IPS-20b (cell line): ENCODE measurements at regions not wholly inside any gene's neighbourhood (a gene's known extent, or its start where the extent isn't known, plus 50 kb on each side); places are given as distances from the start of the nearest gene placed in this dataset.
"Not testable (repeated sequence)": the region's sequence is repeated elsewhere in the genome, so short reads cannot be mapped to it uniquely, and the experiment has no call there.

Source experiments
- H3K27ac ChIP-seq: one replicate; pipeline ENCODE4 v1.5.1; 2013; ENCODE audit warnings: low read length
- H3K27me3 ChIP-seq: 2 replicates; pipeline ENCODE4 v1.6.1; 2013; ENCODE audit warnings: mild to moderate bottlenecking, low read length, inconsistent platforms; ENCODE audit not compliant: insufficient read depth
- H3K36me3 ChIP-seq: 2 replicates; pipeline ENCODE4 v1.6.1; 2013; ENCODE audit warnings: low read depth, mild to moderate bottlenecking, inconsistent platforms, low read length, moderate library complexity; ENCODE audit not compliant: insufficient read depth
- H3K4me1 ChIP-seq: 2 replicates; pipeline ENCODE4 v1.6.1; 2013; ENCODE audit warnings: mild to moderate bottlenecking, control low read depth, inconsistent platforms, low read length, moderate library complexity; ENCODE audit not compliant: insufficient read depth
- H3K4me3 ChIP-seq: 2 replicates; pipeline ENCODE4 v1.5.1; 2013; ENCODE audit warnings: mild to moderate bottlenecking, low read length, inconsistent platforms
- H3K9ac ChIP-seq: 2 replicates; pipeline ENCODE4 v1.6.1; 2013; ENCODE audit warnings: low read depth, mild to moderate bottlenecking, inconsistent platforms, low read length, moderate library complexity
- H3K9me3 ChIP-seq: 2 replicates; pipeline ENCODE4 v1.6.1; 2013; ENCODE audit warnings: mild to moderate bottlenecking, low read depth, low read length, inconsistent platforms; ENCODE audit not compliant: insufficient read depth

DNA sequence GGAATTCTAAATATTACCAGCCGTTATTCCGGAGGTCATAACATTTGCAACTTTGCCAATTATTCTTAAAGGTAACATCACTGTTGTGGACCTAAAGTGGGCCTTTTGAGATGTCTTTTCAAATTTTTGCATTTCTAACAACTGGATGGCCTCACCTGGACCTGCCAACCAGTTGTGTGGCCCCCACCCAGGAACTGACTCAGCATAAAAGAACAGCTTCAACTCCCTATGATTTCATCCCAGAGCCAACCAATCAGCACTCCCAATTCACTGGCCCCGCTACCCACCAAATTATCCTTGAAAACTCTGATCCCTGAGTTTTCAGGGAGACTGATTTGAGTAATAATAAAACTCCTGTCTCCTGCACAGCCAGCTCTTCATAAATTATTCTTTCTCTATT is 489.7 kb upstream of the LMCD1 start:
- Histone ChIP-seq H3K27ac (no peak overlapping the region), H3K4me3 (no peak overlapping the region), H3K27me3 (no peaks in the 10 kb centered on the region), H3K9me3 (no peaks in the 10 kb centered on the region; the same call in 1 of the 2 replicates), H3K9ac (no peak overlapping the region), H3K4me1 (no peaks in the 10 kb centered on the region), H3K36me3 (no peaks in the 10 kb centered on the region)

DNA sequence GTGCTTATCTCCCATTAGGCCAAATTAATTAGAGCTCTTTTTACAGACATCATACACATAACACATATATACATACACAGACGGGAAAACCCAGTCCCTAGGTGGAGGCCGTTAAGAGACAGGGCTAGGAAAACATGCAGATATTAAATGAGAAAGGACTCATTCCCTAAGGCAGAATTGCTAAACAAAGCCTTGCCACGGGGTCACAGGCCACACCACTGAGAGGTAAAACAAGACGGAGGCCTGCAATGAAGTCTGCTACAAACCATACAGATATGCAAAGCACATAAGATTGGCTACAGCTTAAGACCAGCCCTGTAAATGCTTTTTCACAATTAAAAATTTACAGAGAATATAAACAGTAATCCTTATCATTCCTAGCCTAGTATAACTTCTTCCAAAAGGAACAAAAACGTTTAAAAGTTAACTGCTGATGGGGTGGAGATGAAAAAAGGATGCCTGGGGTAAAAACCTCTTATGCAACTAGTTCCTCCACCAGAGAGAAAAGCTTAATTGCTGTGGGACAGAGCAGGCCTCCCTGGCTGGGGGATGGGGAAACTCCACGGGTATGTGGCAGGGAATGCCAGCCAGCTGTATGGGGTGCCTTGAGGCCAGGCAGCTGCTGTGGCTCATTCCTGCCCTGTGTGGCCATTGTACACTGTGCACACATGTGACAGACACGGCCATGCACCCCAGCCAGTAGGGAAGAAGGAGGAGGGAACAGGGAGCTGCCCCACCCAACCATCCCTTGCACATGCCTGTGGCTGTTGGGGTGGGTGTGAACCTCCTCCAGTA is 481.4 kb upstream of the LMCD1 start:
- no peak overlapping the region for H3K27ac ChIP-seq
- H3K36me3 ChIP-seq, result no peaks in the 10 kb centered on the region
- H3K4me1 ChIP-seq, result no peaks in the 10 kb centered on the region
- H3K4me3 ChIP-seq, result no peak overlapping the region
- no peaks in the 10 kb centered on the region for H3K27me3 ChIP-seq
- no peak overlapping the region for H3K9ac ChIP-seq
- peaks cover 9% of the 10 kb centered on the region for H3K9me3 ChIP-seq

DNA sequence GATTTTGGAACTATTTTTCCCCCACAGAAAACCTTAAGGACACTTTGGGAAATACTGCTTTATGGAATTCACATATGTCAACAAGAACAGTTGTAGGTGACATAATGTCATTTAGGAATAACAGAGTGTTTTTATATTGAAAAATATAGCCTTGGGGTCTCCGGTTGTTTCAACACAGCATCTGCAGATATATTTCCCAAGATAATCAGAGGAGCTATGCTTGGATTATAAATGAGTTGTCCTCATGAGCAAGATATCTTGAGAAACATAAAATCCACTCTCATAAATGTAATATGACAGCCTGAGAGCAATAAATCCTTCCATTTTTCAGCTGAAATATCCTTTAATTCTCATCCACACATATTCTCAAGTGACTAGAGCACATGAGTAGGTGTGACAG is 473.7 kb upstream of the LMCD1 start:
- H3K27ac ChIP-seq, result no peak overlapping the region
- no peaks in the 10 kb centered on the region for H3K4me1 ChIP-seq
- H3K4me3 ChIP-seq, result no peak overlapping the region
- H3K9me3 ChIP-seq, result peaks cover 11% of the 10 kb centered on the region
- no peak overlapping the region for H3K9ac ChIP-seq
- no peaks in the 10 kb centered on the region for H3K36me3 ChIP-seq
- H3K27me3 ChIP-seq, result no peaks in the 10 kb centered on the region

DNA sequence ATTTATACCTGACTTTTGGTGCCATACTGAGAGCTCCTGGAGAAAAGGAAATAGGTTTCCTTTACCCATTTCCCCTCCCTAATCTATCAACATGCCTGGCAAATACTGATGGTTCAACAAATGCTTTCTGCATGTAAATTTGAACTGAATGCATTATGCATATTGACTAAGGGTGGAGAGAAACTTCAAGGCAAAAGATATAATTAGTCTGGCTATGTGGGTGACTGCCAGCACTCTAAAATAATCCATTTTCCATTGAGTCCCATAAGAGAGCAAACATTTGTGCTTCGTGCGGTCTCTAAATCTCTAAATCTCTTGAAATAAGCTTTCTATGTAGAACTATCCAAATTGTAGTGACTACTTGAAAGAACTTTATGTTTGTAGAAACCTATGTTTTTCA is 451.3 kb upstream of the LMCD1 start:
- Histone ChIP-seq H3K4me1 (no peaks in the 10 kb centered on the region), H3K4me3 (no peak overlapping the region), H3K27ac (no peak overlapping the region), H3K36me3 (no peaks in the 10 kb centered on the region), H3K27me3 (no peaks in the 10 kb centered on the region), H3K9me3 (no peaks in the 10 kb centered on the region), H3K9ac (no peak overlapping the region)

DNA sequence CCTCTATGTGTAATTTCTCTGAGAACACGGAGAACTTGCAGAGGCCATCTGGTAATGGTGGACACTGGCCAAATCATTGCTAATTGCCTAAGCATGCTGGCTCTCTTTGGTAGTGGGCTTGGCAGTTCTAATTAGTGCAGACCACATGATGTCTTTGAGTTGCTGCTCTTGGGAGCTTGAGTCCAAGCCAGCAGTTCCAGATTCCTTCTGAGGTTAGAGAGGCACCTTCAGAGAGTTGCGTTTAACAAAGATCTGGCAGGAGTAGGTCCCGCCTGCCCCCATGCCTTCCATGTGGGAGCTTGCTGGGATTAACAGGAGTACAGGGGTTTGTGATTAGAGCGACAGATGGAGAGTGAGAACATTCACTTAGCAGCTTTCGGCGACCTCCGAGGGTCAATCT is 449.0 kb upstream of the LMCD1 start:
- no peaks in the 10 kb centered on the region for H3K4me1 ChIP-seq
- no peaks in the 10 kb centered on the region for H3K36me3 ChIP-seq
- no peak overlapping the region for H3K9ac ChIP-seq
- H3K4me3 ChIP-seq, result no peak overlapping the region
- no peaks in the 10 kb centered on the region for H3K27me3 ChIP-seq
- no peaks in the 10 kb centered on the region for H3K9me3 ChIP-seq
- no peak overlapping the region for H3K27ac ChIP-seq

DNA sequence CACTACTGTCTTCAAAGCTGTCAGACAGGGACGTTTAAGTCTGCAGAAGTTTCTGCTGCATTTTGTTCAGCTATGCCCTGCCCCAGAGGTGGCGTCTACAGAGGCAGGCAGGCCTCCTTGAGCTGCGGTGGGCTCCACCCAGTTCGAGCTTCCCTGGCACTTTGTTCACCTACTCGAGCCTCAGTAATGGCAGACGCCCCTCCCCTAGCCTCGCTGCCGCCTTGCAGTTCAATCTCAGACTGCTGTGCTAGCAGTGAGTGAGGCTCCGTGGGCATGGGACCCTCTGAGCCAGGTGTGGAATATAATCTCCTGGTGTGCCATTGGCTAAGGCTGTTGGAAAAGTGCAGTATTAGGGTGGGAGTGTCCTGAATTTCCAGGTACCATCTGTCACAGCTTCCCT is 433.5 kb upstream of the LMCD1 start:
- not testable (repeated sequence) for H3K9me3 ChIP-seq, H3K36me3 ChIP-seq, H3K4me3 ChIP-seq, H3K9ac ChIP-seq, H3K4me1 ChIP-seq, H3K27ac ChIP-seq, H3K27me3 ChIP-seq

DNA sequence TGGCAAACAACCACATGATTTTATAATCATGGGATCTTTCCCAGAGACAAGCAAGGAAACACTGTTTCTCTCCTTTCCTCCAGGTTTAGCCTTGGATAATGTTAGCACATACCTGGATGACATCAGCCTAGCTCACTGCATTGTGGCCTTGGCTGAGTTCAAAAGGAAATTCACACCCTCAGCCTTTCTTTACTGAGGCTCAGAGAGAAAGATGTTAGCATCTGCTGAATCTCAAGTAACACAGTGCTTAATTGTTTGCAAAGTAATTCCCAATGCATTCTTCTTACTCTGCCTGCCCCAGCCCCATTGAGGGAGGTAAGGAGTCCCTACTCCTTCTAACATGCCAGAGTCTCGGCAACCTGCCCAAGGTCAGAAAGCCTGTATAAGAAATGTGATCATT is 432.2 kb upstream of the LMCD1 start:
- H3K9me3 ChIP-seq, result peaks cover 4% of the 10 kb centered on the region; the same call in 1 of the 2 replicates
- no peaks in the 10 kb centered on the region for H3K36me3 ChIP-seq
- no peaks in the 10 kb centered on the region for H3K27me3 ChIP-seq
- no peak overlapping the region for H3K4me3 ChIP-seq
- H3K4me1 ChIP-seq, result no peaks in the 10 kb centered on the region
- H3K27ac ChIP-seq, result no peak overlapping the region
- no peak overlapping the region for H3K9ac ChIP-seq

DNA sequence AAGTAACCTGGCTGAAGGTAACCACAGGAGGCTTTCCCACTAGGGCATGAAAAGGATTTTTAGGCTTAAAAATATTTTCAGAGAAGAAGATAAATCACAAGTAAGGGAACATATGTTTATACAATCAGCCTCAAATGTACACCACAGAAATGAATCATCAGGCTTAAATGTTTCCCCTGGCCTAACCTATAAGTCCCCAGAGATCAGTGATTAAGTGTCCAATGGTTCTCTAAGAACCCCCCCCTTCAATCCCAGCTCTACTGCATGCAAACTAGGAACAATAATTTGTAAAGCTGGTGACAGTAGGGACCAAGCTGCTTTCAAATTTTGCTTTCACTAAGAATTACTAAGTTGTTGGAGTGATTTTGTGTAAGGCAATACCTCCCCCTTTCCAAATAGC is 431.6 kb upstream of the LMCD1 start:
- Histone ChIP-seq H3K4me1 (no peaks in the 10 kb centered on the region), H3K36me3 (no peaks in the 10 kb centered on the region), H3K9me3 (peaks cover 4% of the 10 kb centered on the region; the same call in 1 of the 2 replicates), H3K27me3 (no peaks in the 10 kb centered on the region), H3K4me3 (no peak overlapping the region), H3K9ac (no peak overlapping the region), H3K27ac (no peak overlapping the region)

DNA sequence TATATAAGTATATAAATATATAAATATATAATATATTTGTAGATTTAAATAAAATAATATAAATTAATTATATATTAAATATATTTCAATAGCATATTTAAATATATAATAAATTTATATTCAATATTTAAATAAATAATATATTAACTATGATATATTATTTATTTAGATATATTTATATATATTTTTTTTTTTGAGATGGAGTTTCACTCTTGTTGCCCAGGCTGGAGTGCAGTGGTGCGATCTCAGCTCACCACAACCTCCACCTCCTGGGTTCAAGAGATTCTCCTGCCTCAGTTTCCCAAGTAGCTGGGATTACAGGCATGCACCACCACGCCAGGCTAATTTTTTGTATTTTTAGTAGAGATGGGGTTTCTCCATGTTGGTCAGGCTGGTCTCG is 426.9 kb upstream of the LMCD1 start:
- H3K9me3 ChIP-seq, H3K4me1 ChIP-seq, H3K27ac ChIP-seq, H3K27me3 ChIP-seq, H3K4me3 ChIP-seq, H3K9ac ChIP-seq, H3K36me3 ChIP-seq: not testable (repeated sequence)

DNA sequence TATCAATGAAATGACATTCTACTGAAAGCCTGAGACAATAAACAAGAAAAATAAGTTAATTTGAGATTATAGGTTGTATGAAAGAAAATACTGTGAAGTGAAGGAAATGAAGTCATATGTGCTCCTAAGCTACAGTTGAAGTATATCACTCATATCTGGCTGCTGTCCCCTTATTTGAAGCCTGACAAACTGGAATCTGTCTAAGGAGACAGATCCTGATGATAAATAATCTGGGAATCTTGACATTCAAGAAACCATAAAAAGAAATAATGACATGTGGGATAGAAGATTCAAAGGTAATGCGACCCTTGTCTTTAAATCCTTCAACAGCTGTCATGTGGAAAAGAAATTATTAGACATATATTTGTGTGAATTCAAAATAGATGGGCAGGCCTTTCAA is 424.5 kb upstream of the LMCD1 start:
- Histone ChIP-seq H3K9me3 (no peaks in the 10 kb centered on the region), H3K4me1 (no peaks in the 10 kb centered on the region), H3K27me3 (no peaks in the 10 kb centered on the region), H3K27ac (no peak overlapping the region), H3K9ac (no peak overlapping the region), H3K36me3 (no peaks in the 10 kb centered on the region), H3K4me3 (no peak overlapping the region)

DNA sequence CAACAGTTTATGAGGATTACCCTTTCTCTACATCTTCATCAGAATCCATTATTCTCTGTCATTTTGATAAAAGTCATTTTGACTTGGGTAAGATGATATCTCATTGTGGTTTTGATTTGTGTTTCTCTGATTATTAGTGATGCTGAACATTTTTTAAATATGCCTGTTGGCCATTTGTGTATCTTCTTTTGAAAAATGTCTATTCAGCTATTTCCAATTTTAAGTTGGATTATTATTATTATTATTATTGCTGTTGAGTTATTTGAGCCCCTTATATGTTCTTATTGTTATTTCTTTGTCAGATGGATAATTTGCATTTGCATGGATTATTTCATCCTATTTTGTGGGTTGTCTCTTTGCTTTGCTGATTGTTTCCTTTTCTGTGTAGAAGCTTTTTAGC is 421.2 kb upstream of the LMCD1 start:
- no peak overlapping the region for H3K4me3 ChIP-seq
- no peaks in the 10 kb centered on the region for H3K4me1 ChIP-seq
- H3K27me3 ChIP-seq, result no peaks in the 10 kb centered on the region
- H3K9me3 ChIP-seq, result no peaks in the 10 kb centered on the region
- H3K27ac ChIP-seq, result no peak overlapping the region
- no peaks in the 10 kb centered on the region for H3K36me3 ChIP-seq
- no peak overlapping the region for H3K9ac ChIP-seq

DNA sequence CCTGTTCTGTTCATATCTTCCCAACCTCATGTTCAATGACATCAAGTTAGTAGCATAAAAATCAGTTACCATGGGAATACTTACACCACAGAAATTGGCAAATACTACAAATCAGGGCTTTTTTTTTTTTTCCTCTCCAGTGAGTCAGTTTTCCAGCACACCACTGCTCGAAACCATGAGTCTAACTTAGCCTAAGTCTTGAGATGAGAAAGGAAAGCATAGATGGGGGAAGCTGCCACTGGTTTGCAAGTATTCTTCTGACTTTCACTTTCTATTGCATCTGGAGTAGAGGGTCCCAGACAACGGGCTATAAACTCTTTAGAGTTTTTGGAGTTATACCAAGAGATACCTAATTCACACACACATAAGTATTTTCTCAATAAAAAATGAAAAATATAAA is 416.1 kb upstream of the LMCD1 start:
- H3K9me3 ChIP-seq, result no peaks in the 10 kb centered on the region
- no peak overlapping the region for H3K4me3 ChIP-seq
- H3K36me3 ChIP-seq, result no peaks in the 10 kb centered on the region
- no peaks in the 10 kb centered on the region for H3K4me1 ChIP-seq
- no peaks in the 10 kb centered on the region for H3K27me3 ChIP-seq
- no peak overlapping the region for H3K27ac ChIP-seq
- no peak overlapping the region for H3K9ac ChIP-seq
